Testis (tissue), 2 donors: ENCODE measurements at regions not wholly inside any gene's neighbourhood (a gene's known extent, or its start where the extent isn't known, plus 50 kb on each side); places are given as distances from the start of the nearest gene placed in this dataset.

ENCODE experiments used
- POLR2A ChIP-seq: fragments of 450-650 bp; IDR thresholded peaks from one replicate; pipeline ENCODE4 v1.6.1; 2017; ENCODE audit warnings: antibody characterized with exemption, mild to moderate bottlenecking, moderate library complexity
- TF ChIP-seq, protein P1 (sequence below), 3 experiments: fragments of 450-650 bp in 2 of 3; fragments of 200-600 bp in 1 of 3; sonication (generic) in 1 of 3; IDR thresholded peaks; one replicate each; pipeline ENCODE4 v1.5.1; 2016 to 2019; ENCODE audit warnings: antibody characterized with exemption in 3 of 3, mild to moderate bottlenecking in 2 of 3, moderate library complexity in 1 of 3

DNA sequence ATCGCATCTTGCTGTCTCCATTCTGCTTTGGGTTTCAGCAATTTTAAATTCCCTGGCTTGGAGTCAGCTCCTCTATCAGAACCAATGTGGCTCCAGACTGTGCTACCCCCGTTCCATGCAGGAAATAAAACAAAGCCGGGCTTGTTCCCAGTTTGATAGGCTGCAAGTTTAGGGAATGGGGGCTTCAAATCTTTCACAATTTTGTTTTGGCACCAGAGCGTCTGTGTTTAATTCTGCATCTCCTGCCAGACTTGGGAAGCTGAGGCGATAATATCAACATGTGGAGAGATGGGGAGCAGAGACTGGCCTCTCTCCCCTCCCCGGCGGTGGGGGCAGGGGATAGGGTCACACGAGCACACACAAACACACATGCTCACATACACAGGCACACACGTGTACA lies 305.9 kb downstream of the FGFR2 start:
- no peak for TF ChIP-seq POLR2A
- TF ChIP-seq, protein P1, sequence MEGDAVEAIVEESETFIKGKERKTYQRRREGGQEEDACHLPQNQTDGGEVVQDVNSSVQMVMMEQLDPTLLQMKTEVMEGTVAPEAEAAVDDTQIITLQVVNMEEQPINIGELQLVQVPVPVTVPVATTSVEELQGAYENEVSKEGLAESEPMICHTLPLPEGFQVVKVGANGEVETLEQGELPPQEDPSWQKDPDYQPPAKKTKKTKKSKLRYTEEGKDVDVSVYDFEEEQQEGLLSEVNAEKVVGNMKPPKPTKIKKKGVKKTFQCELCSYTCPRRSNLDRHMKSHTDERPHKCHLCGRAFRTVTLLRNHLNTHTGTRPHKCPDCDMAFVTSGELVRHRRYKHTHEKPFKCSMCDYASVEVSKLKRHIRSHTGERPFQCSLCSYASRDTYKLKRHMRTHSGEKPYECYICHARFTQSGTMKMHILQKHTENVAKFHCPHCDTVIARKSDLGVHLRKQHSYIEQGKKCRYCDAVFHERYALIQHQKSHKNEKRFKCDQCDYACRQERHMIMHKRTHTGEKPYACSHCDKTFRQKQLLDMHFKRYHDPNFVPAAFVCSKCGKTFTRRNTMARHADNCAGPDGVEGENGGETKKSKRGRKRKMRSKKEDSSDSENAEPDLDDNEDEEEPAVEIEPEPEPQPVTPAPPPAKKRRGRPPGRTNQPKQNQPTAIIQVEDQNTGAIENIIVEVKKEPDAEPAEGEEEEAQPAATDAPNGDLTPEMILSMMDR (IDR thresholded peaks at IDR 0.05), result no peak
